Kidney epithelial cell (primary cell): ENCODE measurements at regions not wholly inside any gene's neighbourhood (a gene's known extent, or its start where the extent isn't known, plus 50 kb on each side); places are given as distances from the start of the nearest gene placed in this dataset.
"Not testable (repeated sequence)": the region's sequence is repeated elsewhere in the genome, so short reads cannot be mapped to it uniquely, and the experiment has no call there.

ENCODE experiments used
- DNase-seq: peaks from one replicate; pipeline ENCODE4 v3.0.0-alpha.2; 2010; ENCODE audit warnings: low read depth
- H3K27me3 ChIP-seq: 2 replicates; pipeline ENCODE4 v1.6.0; 2011; ENCODE audit warnings: low read length; ENCODE audit not compliant: control insufficient read depth, insufficient read depth
- H3K36me3 ChIP-seq: 2 replicates; pipeline ENCODE4 v1.5.1; 2011; ENCODE audit warnings: low read length; ENCODE audit not compliant: control insufficient read depth, insufficient read depth
- H3K4me3 ChIP-seq: 2 replicates; pipeline ENCODE4 v1.5.1; 2011; ENCODE audit warnings: low read depth, mild to moderate bottlenecking, control low read depth, low read length
- CTCF ChIP-seq: IDR thresholded peaks from 2 replicates; pipeline ENCODE4 v1.5.1; 2011; ENCODE audit warnings: mild to moderate bottlenecking, moderate library complexity, low read length, control low read depth, inconsistent platforms; ENCODE audit not compliant: insufficient read depth, poor library complexity, severe bottlenecking

GRCh38 chr16:14015033-14015432, 56.1 kb upstream of the MRTFB start:
- no peak overlapping the region for H3K4me3 ChIP-seq
- no peak for TF ChIP-seq CTCF

GRCh38 chr16:14015461-14015860, 55.7 kb upstream of the MRTFB start:
- no peak overlapping the region for H3K4me3 ChIP-seq
- no peaks in the 10 kb centered on the region for H3K27me3 ChIP-seq
- TF ChIP-seq CTCF, result no peak
- H3K36me3 ChIP-seq, result no peaks in the 10 kb centered on the region
- no peak for DNase-seq

More at GRCh38 chr16:14015033-14015432, 56.1 kb upstream of the MRTFB start:
- no peak for DNase-seq
- Histone ChIP-seq H3K36me3 (no peaks in the 10 kb centered on the region), H3K27me3 (no peaks in the 10 kb centered on the region)

GRCh38 chr16:14015948-14016347, 55.2 kb upstream of the MRTFB start:
- peak; percentile 64 for DNase-seq

GRCh38 chr16:14016362-14016761, 54.8 kb upstream of the MRTFB start:
- H3K4me3 ChIP-seq, H3K36me3 ChIP-seq, H3K27me3 ChIP-seq, DNase-seq: not testable (repeated sequence)

More at GRCh38 chr16:14015948-14016347, 55.2 kb upstream of the MRTFB start:
- no peaks in the 10 kb centered on the region for H3K36me3 ChIP-seq
- H3K27me3 ChIP-seq, result no peaks in the 10 kb centered on the region
- no peak for TF ChIP-seq CTCF
- no peak overlapping the region for H3K4me3 ChIP-seq

GRCh38 chr16:14017886-14018285, 53.2 kb upstream of the MRTFB start:
- Histone ChIP-seq H3K4me3 (no peak overlapping the region), H3K36me3 (no peaks in the 10 kb centered on the region), H3K27me3 (no peaks in the 10 kb centered on the region)
- DNase-seq, result no peak
- TF ChIP-seq CTCF, result no peak

GRCh38 chr16:14018851-14019250, 52.3 kb upstream of the MRTFB start:
- Histone ChIP-seq H3K27me3 (no peaks in the 10 kb centered on the region), H3K4me3 (no peak overlapping the region), H3K36me3 (no peaks in the 10 kb centered on the region)
- TF ChIP-seq CTCF, result peak; percentile 21
- no peak for DNase-seq
